SIG-M5 treated with dmso at 0.1 percent for 504 hours (cell line): ENCODE measurements at regions not wholly inside any gene's neighbourhood (a gene's known extent, or its start where the extent isn't known, plus 50 kb on each side); places are given as distances from the start of the nearest gene placed in this dataset.
"Not testable (repeated sequence)": the region's sequence is repeated elsewhere in the genome, so short reads cannot be mapped to it uniquely, and the experiment has no call there.

ENCODE experiments used
- DNase-seq: peaks from one replicate; lab custom pipeline; 2025; ENCODE audit not compliant: unreplicated experiment; lab: John Stamatoyannopoulos, UW

- no peak for DNase-seq
Measured at GRCh38 chr12:59357811-59358210, 238.0 kb upstream of the SLC16A7 start.

DNA sequence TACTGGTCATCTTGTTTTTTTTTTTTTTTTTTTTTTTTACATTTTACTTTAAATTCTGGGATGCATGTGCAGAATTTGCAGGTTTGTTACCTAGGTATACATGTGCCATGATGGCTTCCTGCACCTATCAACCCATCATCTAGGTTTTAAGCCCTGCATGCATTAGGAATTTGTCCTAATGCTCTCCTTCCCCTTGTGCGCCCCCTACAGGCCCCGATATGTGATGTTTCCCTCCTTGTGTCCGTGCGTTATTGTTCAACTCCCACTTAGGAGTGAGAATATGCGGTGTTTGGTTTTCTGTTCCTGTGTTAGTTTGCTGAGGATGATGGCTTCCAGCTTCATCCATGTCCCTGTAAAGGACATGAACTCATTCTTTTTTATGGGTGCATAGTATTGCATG, 249.6 kb upstream of the SLC16A7 start:
- DNase-seq = not testable (repeated sequence)

GRCh38 chr12:59345406-59345805, 250.4 kb upstream of the SLC16A7 start:
- no peak for DNase-seq

DNA sequence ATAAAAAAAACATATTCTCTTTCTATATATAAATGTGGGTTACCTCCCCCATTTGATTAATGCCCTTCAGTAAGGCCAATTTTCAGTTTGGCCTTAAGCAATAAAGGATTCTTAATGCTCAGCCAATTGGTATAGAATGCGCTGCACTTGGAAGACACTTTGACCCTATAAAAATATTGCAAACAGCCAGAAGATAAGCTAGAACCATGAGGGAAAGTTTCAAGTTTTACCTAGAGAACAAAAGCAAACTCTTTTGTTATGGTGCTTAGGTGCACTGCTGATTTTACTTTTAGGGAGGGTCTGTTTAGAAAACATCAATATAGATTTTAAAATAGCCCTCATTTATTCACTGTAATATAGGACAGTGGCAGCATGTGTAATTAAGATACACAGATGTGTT, 251.6 kb upstream of the SLC16A7 start:
- no peak for DNase-seq

- no peak for DNase-seq
Measured at GRCh38 chr12:59329462-59329861, 266.4 kb upstream of the SLC16A7 start.

DNA sequence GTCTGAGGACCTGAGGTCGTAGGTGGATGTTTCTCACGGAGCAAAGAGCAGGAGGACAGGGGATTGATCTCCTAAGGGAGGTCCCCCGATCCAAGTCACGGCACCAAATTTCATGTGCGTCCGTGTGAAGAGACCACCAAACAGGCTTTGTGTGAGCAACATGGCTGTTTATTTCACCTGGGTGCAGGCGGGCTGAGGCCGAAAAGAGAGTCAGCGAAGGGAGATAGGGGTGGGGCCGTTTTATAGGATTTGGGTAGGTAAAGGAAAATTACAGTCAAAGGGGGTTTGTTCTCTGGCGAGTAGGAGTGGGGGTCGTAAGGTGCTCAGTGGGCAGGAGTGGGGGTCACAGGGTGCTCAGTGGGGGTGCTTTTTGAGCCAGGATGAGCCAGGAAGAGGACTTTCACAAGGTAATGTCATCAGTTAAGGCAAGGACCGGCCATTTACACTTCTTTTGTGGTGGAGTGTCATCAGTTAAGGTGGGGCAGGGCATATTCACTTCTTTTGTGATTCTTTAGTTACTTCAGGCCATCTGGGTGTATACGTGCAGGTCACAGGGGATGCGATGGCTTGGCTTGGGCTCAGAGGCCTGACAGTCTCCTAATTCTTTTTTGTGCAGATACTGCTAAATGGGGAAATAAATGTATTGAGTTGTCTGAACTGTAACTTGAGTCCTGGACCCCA, 267.3 kb upstream of the SLC16A7 start:
- DNase-seq = not testable (repeated sequence)

- not testable (repeated sequence) for DNase-seq
Measured at GRCh38 chr12:59326457-59326856, 269.4 kb upstream of the SLC16A7 start.

GRCh38 chr12:59322473-59322872, 273.4 kb upstream of the SLC16A7 start:
- no peak for DNase-seq

DNA sequence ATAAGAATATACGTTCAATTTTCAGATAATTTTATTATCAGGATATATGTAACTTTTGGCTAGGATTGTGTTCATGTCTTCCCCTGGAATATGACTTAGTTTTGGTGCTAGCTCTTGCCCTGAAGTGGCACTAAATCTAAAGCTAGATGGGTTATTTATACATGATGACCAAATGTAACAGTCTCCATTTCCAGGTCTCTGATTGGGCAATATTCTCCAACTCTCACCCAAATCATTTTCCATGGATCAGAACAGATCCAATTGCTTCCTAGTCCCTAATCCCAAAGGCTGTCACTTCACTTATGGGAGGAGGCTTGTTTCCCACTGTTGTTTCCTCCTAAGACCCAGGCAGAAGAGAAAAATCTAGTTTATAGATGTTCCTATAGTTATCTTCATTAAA, 274.6 kb upstream of the SLC16A7 start:
- no peak for DNase-seq

- no peak for DNase-seq
Measured at GRCh38 chr12:59320112-59320511, 275.7 kb upstream of the SLC16A7 start.

GRCh38 chr12:59318940-59319339, 276.9 kb upstream of the SLC16A7 start:
- DNase-seq = no peak

DNA sequence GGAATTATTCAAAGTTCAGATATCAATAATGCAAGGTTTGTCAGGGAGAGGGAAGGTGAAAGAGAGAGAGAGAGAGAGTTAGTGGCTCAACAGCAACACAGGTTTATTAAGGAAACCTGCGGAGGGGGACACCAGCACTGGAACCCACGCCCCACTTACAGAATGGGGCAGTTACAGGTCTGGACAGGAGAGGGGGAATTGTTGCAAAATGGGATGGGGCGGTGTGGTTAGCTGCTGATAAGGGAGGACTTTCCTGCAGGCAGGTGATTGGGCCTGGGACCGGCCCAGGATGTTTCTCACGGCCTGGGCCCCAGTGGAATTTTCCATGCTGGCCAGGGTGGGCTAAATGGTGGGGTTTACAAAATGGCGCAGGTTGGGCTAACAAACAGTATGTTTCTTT, 278.2 kb upstream of the SLC16A7 start:
- no peak for DNase-seq

DNA sequence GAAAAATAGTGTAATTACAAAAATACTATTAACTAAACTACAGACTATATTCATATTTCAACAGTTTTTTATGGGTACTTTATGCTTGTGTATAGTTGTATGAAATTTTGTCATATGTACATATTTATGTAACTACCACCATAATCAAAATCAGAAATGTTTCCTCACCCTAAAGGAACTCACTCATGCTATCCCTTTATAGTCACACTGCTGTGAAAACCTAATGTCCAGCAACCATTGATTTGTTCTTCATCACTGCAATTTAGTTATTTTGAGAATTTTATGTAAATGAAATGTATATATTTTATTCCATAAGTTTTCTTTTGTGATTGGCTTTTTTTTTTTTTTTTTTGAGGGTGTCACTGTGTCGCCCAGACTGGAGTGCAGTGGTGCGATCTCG, 278.9 kb upstream of the SLC16A7 start:
- no peak for DNase-seq

- DNase-seq = not testable (repeated sequence)
Measured at GRCh38 chr12:59316354-59316753, 279.5 kb upstream of the SLC16A7 start.

- DNase-seq = no peak
Measured at GRCh38 chr12:59314209-59314608, 281.6 kb upstream of the SLC16A7 start.

- no peak for DNase-seq
Measured at GRCh38 chr12:59304077-59304721, 291.6 kb upstream of the SLC16A7 start.

- DNase-seq = no peak
Measured at GRCh38 chr12:59298296-59298695, 297.5 kb upstream of the SLC16A7 start.

DNA sequence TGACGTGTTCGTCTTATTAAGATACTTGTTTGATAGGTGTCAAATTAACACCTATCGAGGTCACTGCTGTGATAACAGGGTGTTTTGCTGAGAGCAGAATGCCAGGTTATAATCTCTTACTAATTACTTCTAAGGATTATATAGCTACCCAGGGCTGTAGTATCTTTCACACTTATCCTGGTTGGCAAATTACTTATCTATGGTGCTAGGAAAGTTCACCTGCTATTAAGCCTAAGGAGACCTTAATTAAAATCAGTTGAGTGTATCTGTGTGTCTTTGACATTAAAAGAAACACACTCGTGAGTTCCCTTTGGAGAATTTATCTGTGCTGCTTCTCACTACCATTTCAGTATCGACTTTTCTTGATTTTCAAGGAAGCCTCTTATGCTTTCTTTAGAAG, 301.6 kb upstream of the SLC16A7 start:
- DNase-seq = no peak

DNA sequence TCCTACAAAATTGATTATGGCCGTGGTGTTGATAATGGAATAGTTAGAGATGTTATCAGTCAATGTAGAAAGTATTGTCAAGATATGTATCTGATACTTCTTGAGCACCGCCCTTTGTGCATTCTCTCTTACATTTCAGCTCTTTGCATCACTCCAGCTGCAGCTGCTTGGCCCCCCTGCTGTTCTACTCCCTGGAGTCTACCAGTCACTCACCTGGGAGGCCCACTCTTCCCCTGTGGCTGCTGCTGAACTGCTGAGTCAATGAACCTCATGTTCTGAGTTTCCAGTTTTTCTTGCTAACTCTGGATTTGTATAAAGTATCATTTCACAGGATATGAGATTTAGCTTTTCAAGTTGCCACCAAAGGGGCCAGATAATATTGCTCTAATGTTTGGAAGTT, 312.8 kb upstream of the SLC16A7 start:
- no peak for DNase-seq

- not testable (repeated sequence) for DNase-seq
Measured at GRCh38 chr12:59273561-59273960, 322.3 kb upstream of the SLC16A7 start.

GRCh38 chr12:59268295-59268809, 327.5 kb upstream of the SLC16A7 start:
- DNase-seq = no peak

DNA sequence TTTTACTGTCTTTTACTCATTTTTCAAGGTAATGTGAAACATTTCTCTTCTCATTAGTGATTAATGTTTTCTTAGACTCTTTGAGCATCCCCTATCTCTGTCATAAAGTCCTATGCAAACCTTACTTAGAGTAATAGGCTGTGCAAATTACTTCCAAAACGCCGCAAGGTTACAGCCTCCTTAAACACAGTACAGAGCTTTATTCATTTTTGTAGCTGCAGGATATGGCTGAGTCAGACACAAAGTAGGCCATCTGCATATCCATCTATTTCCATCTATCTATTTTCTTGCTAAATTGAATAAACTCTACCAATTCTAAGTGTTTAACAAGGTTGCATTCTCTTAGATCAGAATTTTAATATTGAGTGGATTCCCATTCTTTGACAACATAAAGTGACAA, 335.6 kb upstream of the SLC16A7 start:
- no peak for DNase-seq

DNA sequence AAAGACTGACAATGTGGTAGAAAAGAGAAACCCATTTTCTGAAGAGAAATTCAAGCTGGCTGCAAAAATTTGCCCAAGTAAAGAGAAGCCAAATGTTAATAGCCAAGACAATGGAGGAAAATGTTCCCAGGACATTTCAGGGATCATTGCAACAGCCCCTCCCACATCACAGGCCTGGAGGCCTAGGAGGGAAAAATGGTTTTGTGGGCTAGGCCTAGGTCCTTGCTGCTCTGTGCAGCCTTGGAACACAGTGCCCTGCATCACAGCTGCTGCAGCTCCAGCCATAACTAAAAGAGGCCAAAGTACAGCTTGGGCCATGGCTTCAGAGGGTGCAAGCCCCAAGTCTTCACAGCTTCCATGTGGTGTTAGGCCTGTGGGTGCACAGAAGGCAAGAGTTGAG, 332.4 kb upstream of the LRIG3 start:
- no peak for DNase-seq
